ENCODE measurements at regions not wholly inside any gene's neighbourhood (a gene's known extent, or its start where the extent isn't known, plus 50 kb on each side); places are given as distances from the start of the nearest gene placed in this dataset.
A peak's percentile ranks its signal among the peaks of the same experiment; 100 is the strongest.

GRCh38 chr19:28831462-28831861 lies 381.5 kb downstream of the UQCRFS1 start:
- no peak for DNase-seq

DNA sequence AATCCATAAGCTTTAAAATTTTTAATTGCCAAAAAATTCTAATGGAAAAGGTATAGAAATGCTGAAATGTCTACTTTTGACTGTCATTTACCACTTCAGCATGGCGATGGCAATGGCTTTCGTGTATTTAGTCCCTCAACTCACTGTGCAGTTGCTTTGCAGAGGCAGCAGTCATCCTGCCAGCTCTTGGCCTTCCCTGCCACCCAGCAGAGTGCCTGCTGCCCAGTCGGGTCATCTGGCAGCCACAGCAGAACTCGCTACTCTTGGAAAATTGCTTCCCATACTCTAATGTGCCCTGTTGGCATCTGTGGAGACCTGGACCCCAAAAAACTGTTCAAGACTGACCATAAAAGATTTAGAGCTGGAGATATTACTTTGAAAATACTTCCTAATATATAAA lies 383.2 kb downstream of the UQCRFS1 start:
- DNase-seq: no peak

- DNase-seq: no peak
These were observed 383.6 kb downstream of the UQCRFS1 start for GRCh38 chr19:28829359-28829758.

DNA sequence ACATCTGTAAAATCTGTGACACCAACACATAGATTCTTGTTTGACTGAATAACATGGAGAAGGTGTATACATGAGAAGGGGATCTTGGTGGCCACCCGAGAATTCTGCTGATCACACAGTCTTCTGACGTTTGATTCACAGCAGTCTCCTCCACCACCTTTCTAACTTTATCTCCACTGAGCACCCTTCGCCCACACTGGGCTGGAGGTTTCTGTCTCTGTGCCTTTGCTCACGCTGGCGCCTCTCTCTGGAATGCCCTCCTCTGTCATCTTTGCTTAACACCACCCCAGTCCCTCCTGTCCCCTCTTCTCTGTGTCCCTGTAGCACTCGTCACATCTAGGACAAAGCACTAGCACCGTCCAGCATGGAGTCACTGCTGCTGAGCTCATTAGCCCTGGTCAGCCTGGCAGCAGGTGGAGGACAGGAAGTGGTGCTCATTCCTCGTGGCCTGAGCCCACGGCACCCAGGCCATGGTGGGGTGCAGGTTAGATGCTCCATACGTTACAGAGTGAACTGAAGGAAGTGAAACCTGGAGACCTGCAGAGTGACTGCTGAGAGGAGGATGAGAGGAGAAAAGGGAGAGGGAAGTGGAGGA lies 384.6 kb downstream of the UQCRFS1 start:
- no peak for DNase-seq

GRCh38 chr19:28827382-28827781 lies 385.6 kb downstream of the UQCRFS1 start:
- DNase-seq: no peak

- no peak for DNase-seq
These were observed 389.5 kb downstream of the UQCRFS1 start for GRCh38 chr19:28823338-28823961.

- DNase-seq: no peak
These were observed 392.7 kb downstream of the UQCRFS1 start for GRCh38 chr19:28820289-28820688.

DNA sequence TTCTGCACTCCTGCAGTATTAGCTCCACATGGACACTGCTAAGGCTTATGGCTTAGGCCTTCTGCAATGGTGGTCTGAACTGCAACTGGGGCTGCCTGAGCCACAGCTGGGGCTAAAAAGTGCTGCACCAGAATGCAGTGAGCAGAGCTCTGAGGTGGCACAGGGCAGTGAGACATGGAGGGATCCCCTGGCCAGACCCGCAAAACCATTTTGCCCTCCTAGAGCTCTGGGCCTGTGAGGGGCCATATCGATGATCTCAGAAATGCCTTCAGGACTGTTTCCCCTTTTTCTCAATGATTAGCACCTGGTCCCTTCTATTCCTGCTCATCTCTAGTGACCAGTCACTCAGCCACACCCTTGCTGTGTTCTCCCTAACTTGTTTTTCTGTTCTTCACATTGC lies 397.7 kb downstream of the UQCRFS1 start:
- DNase-seq: no peak

GRCh38 chr19:28794301-28794700 lies 418.6 kb downstream of the UQCRFS1 start:
- DNase-seq: no peak

DNA sequence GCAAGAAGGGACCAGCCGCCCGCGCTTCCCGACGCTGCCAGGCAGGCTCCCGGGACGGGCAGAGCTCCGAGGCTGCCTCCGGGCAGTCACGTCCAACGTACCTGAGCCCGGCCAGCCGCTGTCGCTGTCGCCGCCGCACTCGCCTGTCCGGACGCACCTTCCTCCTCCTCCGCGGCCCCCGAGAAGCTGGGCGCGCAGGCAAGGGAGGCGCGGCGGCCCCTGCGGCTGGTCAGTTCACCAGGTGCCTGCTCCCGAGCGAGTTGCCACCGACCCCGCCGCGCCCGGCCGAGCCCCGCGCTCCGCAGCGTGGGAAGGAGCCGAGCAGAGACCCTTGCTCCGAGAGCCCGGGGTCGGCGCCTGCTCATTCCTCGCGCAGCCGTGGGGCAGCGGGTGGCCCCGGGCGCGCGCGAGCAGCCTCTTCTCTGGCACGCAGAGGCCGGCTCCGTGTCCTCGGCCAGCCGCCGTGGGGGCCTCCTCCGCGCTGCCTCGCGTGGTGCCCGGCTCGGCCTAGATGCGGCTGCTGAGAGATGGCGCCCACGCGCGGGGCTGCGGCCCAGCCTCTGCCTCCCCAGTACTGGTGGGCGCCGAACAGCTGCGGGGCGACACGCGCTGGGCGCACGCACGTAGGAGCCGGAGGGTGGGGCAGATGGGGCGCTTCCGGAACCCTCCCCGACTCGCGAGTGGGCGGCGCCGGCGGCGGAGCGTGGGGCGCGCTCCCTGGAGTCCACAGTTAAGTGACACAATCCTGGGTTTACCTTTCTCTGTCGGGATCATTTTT lies 419.4 kb downstream of the UQCRFS1 start:
- no peak for DNase-seq

DNA sequence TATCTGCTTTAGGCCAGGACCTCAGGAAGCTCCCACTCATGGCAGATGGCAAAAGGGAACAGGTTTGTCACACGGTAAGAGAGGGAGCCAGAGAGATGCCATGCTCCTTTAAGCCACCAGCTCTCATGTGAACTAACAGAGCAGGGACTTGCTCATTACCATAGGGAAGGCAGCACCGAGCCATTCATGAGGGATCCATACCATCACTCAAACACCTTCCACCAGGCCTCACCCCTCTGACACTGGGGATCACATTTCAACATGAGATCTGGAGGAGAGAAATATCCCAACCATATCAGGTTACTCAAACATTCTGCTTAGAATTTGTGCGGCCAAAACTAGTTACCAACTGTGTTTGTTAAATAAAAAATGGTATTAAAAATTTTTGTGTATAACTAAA lies 427.0 kb downstream of the UQCRFS1 start:
- DNase-seq: no peak

GRCh38 chr19:28764066-28764465 lies 448.9 kb downstream of the UQCRFS1 start:
- DNase-seq: no peak

GRCh38 chr19:28746478-28746877 lies 466.5 kb downstream of the UQCRFS1 start:
- DNase-seq: no peak

DNA sequence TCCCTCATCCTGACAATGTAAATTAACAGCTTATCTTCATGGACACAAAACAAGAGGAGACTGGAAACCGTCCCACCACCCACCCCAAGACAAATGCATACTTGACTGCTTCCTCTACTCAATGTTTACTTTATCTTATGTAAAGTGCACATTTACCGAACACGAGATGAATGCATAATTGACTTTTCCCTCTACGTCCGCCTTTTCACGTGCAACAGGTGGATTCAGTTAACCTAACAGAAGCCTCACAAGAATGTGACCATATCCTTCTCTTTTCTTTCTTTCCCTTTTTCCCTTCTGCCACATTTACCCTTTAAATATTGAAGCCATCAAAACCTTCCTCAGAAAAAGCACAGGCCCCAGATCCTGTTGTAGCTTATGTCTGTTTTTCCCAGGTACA lies 468.0 kb downstream of the UQCRFS1 start:
- DNase-seq: no peak

DNA sequence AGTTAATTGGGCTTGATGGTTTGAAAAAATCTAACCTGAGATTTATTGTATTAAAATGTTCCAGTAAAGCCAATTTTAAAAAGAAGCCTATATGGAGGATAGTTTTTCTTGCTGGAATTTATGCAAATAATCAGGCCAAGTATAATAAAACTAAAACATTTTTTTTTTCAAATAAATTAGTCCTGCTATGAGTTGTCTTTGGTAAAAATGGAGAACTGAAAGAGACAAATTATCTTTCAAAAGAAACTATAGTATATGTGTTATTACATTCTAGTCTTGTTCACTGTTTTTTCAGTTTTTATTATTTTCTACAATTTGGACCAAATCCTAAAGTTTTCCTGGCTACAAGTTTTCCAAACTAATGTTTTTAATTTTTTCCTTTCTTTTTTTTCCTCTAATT lies 468.9 kb downstream of the UQCRFS1 start:
- no peak for DNase-seq

- DNase-seq: no peak
These were observed 475.7 kb downstream of the UQCRFS1 start for GRCh38 chr19:28737021-28737895.

GRCh38 chr19:28736528-28736927 lies 476.4 kb downstream of the UQCRFS1 start:
- no peak for DNase-seq

DNA sequence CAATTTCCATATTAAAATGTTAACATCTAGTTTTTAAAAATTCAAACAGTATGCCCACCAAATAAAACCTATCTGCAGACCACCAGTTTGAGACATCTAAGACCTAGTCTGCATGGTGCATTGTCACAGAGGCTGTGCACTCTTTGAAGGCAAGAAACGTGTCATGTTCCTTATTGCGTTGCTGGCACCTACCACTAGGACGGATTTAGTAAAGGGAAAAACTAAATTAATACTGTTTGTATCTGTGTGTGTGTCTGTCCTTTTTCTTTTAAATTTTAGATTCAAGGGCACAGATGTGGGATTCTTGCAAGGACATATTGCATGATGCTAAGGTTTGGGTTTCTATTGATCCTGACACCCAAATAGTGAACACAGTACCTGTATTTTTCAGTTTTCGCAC lies 481.4 kb downstream of the UQCRFS1 start:
- DNase-seq: no peak

GRCh38 chr19:28730791-28731512 lies 482.0 kb downstream of the UQCRFS1 start:
- no peak for DNase-seq

- peak; percentile 42 for DNase-seq
These were observed 485.3 kb downstream of the UQCRFS1 start for GRCh38 chr19:28727480-28728159.

DNA sequence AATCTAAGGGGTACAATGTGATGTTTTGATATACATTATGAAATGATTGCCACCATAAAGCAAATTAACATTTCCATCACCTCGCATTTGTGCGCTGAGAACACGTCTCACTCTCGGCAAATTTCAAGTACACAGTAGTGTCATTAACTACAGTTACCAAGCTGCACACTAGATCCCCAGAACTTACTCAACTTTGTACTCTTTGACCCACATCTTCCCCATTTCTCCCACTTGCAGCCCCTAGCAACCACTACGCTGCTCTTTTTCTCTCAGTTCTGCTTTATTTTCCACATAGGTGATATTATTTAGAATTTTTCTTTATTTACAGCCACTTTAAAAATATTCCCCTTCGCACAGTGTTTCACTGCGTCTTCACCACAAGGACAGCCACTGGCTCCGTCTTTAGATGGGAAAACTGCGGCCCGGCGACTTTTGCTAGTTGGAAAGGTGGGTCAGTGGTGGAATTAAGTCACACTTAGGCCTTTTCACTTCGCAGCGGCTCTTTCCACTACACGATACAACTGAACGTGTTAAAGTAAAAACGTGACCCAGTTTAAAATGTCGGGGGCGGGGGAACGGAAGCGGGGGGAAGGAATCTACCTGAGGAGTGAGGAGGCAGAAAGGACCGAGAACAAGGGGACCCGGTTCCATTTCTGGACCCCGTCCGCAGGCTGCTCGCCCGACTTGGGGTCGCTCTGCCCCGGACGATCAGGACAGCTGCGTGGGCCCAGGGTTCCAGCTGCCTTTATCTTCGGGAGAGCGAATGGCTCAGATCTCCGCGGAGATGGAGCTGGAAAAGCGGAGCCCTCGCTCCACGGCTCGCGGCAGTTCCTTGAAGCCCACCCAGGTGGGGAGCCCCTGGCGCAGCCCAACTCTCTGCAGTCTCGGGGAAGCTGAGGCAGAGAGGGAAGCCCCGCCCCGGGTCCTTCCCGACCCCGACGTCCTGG lies 486.1 kb downstream of the UQCRFS1 start:
- no peak for DNase-seq
